Epithelial cell of prostate (primary cell): ENCODE measurements at regions not wholly inside any gene's neighbourhood (a gene's known extent, or its start where the extent isn't known, plus 50 kb on each side); places are given as distances from the start of the nearest gene placed in this dataset.
"Not testable (repeated sequence)": the region's sequence is repeated elsewhere in the genome, so short reads cannot be mapped to it uniquely, and the experiment has no call there.

Source experiments
- DNase-seq: peaks from one replicate; pipeline ENCODE4 v3.0.0-alpha.2; 2011; ENCODE audit warnings: low read depth, low spot score
- H3K27ac ChIP-seq: fragments of 450-650 bp; 2 replicates; pipeline ENCODE4 v1.5.1; 2017; ENCODE audit warnings: mild to moderate bottlenecking

GRCh38 chr9:96100385-96101300, 201.3 kb downstream of the HSD17B3 start:
- DNase-seq: no peak

GRCh38 chr9:96090630-96091029, 211.3 kb downstream of the HSD17B3 start:
- not testable (repeated sequence) for H3K27ac ChIP-seq, DNase-seq

More at GRCh38 chr9:96100385-96101300, 201.3 kb downstream of the HSD17B3 start:
- no peak overlapping the region for H3K27ac ChIP-seq

GRCh38 chr9:96089452-96090085, 212.4 kb downstream of the HSD17B3 start:
- H3K27ac ChIP-seq: no peak overlapping the region
- DNase-seq: no peak

- no peak for DNase-seq
- no peak overlapping the region for H3K27ac ChIP-seq
Observed at GRCh38 chr9:96088510-96088909, 213.0 kb downstream of the ERCC6L2 start.

- no peak overlapping the region for H3K27ac ChIP-seq
- DNase-seq: no peak
Observed at GRCh38 chr9:96087669-96088299, 212.3 kb downstream of the ERCC6L2 start.

DNA sequence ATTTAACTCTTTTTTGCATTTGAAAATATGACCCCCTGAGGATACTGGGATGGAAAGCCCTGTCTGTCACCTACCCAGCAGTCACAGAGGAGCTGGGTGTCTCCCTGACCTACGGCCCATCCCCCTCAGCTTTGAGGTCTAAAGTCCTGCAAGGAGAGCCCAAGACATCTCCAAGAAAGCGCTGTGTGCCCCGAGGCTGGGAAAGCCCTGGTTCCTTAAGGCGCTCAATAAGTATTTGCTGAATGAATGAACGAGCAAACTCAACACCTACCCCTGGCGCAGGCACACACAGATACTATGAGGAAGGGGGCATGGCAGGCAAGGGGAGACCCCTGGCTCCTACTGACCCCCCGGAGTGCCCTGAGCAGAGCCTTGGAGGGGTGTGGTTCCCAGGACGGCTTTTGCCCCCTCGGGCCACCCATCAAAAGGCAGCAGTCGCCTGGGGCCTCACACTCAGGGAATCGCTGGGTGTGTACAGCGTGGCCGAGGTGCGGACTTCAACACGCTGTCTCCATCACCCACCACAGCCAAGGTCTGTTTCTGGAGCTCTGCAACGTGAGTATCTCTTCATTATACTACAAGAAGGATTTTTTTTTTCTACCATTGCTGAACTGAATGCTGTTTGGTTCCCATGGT, 211.6 kb downstream of the ERCC6L2 start:
- H3K27ac ChIP-seq: no peak overlapping the region
- no peak for DNase-seq

DNA sequence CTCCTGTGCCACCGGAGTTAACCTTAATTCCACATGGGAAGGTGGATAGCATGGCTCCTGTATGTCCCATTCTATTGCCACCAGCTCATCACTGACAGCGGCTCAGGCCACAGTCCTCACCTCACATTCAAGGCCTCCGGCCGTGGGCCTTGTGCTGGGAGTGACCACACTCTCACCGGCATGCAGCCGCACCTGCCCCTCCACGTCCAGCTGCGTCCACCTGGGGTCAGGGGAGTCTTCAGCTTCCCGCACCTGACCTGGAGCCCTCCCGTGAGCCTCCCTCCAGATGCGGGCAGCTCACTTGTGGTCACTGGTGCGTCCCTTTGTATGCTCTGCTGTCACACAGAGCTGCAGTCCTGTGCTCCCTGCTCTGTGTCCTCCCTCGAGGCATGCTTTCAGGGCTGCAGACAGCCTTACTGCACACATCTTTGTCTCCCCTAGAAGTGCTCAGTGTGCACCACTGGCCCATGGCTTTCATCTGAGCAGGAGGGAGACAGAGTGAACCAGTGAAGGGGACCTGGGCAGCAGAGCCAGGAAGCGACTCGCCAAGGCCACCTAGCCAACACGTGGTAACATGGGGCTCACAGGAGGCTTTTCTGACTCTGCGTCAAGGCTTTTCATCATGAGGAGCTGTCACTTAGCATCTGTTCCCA, 210.1 kb downstream of the ERCC6L2 start:
- no peak for DNase-seq

DNA sequence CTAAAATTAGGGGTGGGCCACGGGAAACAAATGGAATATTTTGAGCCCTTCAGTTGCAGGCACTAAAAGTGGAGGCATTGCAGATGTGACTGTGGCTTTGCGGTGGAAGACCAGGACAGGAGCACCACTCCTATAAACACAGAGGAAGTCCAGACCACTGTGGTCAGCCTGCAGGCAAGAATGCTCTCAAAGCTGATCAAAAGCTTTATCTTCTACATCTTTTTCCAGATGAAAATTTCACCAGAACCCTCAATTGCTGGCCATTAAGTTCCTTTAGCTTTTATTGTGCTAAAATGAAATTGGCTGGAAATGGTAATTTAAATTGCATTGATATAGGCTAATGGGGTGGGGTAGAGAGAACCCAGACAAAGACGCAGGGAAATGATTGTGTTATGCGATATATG, 208.8 kb downstream of the ERCC6L2 start:
- no peak overlapping the region for H3K27ac ChIP-seq
- DNase-seq: no peak

More for the DNA sequence above, 210.1 kb downstream of the ERCC6L2 start:
- H3K27ac ChIP-seq: no peak overlapping the region

DNA sequence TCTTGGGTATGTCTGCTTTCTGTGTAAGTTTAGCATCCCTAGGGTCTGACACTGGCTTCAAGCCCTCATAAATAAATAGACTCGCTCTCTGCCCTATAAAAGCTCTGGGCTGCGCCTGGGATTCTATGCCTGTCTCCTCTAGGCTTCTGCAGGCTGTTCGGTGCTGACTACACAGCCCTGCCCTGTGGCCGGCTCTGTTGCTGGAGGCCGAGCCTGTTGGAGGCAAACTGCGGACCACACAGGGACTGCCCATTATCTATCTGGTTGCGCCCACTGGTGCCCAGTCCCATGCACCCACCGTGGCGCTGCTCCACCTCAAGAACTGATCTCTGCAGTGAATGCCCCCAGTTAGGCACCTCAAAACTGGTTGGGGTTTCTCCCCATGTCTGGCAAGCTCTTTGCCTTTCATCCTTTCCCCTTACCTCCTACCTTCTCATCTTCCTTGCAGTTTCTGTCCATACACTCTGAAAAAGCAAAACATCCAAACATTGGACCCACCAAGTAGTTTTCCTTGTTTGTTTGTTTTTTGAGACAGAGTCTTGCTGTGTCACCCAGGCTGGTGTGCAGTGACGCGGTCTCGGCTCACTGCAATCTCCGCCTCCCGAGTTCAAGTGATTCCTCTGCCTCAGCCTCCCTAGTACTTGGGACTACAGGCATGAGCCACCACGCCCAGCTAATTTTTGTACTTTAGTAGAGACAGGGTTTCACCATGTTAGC, 207.2 kb downstream of the ERCC6L2 start:
- DNase-seq: no peak
- no peak overlapping the region for H3K27ac ChIP-seq

- DNase-seq: peak; percentile 90
- peak overlapping the region; percentile 49 for H3K27ac ChIP-seq
Observed at GRCh38 chr9:96080364-96080763, 204.9 kb downstream of the ERCC6L2 start.

- DNase-seq: no peak
- H3K27ac ChIP-seq: peak overlapping the region; percentile 49
Observed at GRCh38 chr9:96079779-96080178, 204.3 kb downstream of the ERCC6L2 start.

- no peak overlapping the region for H3K27ac ChIP-seq
- DNase-seq: no peak
Observed at GRCh38 chr9:96078897-96079490, 203.5 kb downstream of the ERCC6L2 start.

DNA sequence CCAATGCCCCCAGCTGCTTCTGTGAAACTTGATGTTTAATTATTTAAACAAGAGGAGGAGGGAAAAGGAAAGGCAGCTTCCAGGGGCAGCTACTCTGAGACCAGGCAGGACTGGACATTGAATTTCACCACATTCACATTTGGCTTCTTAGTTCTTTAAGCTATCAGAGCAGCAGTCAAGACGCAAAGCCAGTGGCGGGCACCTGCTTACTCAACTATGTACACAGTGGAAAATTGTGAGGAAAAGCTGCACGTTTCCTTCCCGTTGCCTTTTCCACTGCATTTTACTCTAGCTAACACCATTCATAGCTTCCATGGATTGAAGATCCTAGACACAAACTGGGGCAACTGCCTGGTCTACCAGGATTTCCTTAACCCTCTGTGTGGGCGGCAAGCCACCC, 200.3 kb downstream of the ERCC6L2 start:
- DNase-seq: no peak
- no peak overlapping the region for H3K27ac ChIP-seq

DNA sequence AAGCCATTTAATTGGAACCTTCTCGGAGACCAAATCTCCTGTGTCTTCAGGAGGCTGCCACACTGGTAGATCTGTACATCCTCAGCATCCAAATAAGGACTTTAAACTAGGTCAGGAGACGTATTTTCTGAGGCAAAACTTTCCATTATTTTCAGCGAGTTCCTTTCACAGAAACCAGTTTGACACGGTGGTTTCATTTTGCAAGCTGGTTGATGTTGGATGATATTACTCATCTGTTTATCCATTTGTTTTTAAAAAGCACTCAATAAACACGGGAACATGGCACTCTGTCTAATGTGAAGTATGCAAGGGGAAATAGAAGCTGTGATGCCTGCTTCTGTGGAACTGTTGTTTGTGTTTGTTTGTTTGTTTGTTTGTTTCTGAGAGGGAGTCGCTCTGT, 199.6 kb downstream of the ERCC6L2 start:
- no peak for DNase-seq
- H3K27ac ChIP-seq: no peak overlapping the region

DNA sequence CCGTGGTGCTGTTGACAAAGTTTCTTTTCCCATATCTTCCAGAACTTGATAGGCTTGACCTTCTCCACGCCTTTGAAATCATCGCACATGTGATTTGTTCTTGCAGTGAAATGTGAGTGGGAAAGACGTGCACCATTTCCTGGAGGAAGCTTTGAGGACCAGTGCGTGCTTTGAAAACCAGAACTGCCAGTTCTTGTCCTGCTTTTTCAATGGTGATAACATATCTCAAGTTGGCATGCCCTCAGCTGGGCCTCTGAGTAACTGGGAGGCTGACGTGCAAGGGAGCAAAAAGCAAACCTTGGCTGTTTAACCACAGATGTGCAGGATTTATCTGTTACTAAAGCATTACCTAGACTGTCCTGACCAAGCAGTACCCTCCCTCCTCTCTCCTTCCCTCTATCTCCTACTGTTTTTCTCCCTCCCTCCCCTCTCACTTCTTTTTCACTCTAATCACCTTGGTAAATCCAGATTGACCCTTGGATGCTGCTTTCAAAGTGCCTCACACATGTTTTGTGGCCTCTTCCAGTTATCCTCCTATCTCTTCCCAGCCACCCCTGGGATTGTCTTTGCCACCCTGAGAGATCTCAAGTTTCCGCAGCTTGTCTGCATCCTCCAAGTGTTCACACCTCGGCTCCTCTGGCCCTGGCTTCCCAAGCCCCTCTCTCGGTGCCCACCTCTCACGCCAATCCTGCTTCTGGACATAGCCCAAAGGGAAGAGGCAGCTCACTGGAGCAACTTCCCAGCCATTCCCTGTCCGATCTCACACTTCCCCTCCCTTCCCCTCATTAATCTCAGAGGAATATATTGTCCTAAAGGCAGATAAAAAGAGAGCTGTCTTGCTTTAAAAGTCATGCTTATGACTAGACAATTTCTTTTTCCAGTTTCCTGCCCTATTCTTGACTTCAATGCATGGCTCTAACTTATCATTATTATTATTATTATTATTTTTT, 198.3 kb downstream of the ERCC6L2 start:
- no peak overlapping the region for H3K27ac ChIP-seq
- DNase-seq: peak; percentile 37

GRCh38 chr9:96072930-96073329, 197.4 kb downstream of the ERCC6L2 start:
- DNase-seq: no peak
- no peak overlapping the region for H3K27ac ChIP-seq

DNA sequence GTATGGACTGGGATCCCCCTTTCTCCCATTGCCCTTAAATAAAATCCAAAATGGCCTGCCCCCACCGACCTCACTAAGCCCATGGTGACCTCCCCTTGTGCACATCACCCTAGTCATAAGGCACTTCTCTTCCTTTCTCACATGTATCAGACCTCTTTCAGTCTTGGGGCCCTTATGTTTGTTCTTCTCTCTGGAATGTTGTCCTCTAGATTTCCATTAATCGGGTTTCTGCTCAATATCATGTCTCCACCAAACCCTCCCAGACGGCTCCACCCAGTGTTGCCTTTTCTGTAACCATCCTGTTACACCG, 196.3 kb downstream of the ERCC6L2 start:
- H3K27ac ChIP-seq: no peak overlapping the region
- no peak for DNase-seq
